ENCODE measurements at regions not wholly inside any gene's neighbourhood (a gene's known extent, or its start where the extent isn't known, plus 50 kb on each side); places are given as distances from the start of the nearest gene placed in this dataset.

GRCh38 chr11:97351939-97352338, 962.1 kb downstream of the JRKL start:
- CTCF ChIA-PET, result interaction anchor here (0.6 kb wide), 1 partner anchor 16 kb away, joined by 3 read pairs; no protein-coding TSS in a partner anchor
- H3K4me3 ChIP-seq, result no peak overlapping the region
- ATAC-seq, result no peak
- H3K9me3 ChIP-seq, result no peaks in the 10 kb centered on the region
- WGBS (ENCODE audit: missing lambda C conversion rate), result 2% methylated on average over 2 of the region's 2 CpGs
- H3K4me1 ChIP-seq, result no peaks in the 10 kb centered on the region
- POLR2A ChIA-PET, result no interaction called here
- H3K27ac ChIP-seq, result no peak overlapping the region
- DNase-seq (ENCODE audit: low read depth in 1 of 2, low spot score in 1 of 2), result no peak
- FAIRE-seq, result no peak
- TF ChIP-seq TP53 (CRISPR knock-in tag; IDR thresholded peaks at IDR 0.05), result no peak
- no peak for TF ChIP-seq MAZ (IDR thresholded peaks at IDR 0.05; ENCODE audit: borderline replicate concordance, low read depth, low read length)
- no peak for TF ChIP-seq CTCF (IDR thresholded peaks at IDR 0.05)
- no peak for TF ChIP-seq BCL3 (IDR thresholded peaks at IDR 0.05)
- TF ChIP-seq CBX8 (IDR thresholded peaks at IDR 0.05), result no peak
- no peak for TF ChIP-seq ZFP36 (IDR thresholded peaks at IDR 0.05; ENCODE audit: borderline replicate concordance, partially characterized antibody)
- TF ChIP-seq HEYL (CRISPR knock-in tag; IDR thresholded peaks at IDR 0.05), result no peak
- no peak for TF ChIP-seq RFX5 (IDR thresholded peaks at IDR 0.05)
- no peak for TF ChIP-seq RNF2 (IDR thresholded peaks at IDR 0.05; ENCODE audit: borderline replicate concordance, low read depth)
- TF ChIP-seq NR3C1 (IDR thresholded peaks at IDR 0.05), result no peak
- TF ChIP-seq HOXB13 (CRISPR knock-in tag; IDR thresholded peaks at IDR 0.05; ENCODE audit: low read depth), result no peak
- TF ChIP-seq FOSL2 (IDR thresholded peaks at IDR 0.05), result no peak
- no peak for TF ChIP-seq FOSL2 (CRISPR knock-in tag; IDR thresholded peaks at IDR 0.05)
- TF ChIP-seq PHF8 (IDR thresholded peaks at IDR 0.05; ENCODE audit: borderline replicate concordance, low read depth), result no peak
- TF ChIP-seq MAX (IDR thresholded peaks at IDR 0.05), result no peak
- no peak overlapping the region for H3K4me2 ChIP-seq

GRCh38 chr11:97354026-97354425, 964.2 kb downstream of the JRKL start:
- H3K4me3 ChIP-seq, result no peak overlapping the region
- 4% methylated on average over 1 of the region's 1 CpG for WGBS (ENCODE audit: missing lambda C conversion rate)
- ATAC-seq (no peak), DNase-seq (ENCODE audit: low read depth in 1 of 2, low spot score in 1 of 2) (no peak), FAIRE-seq (no peak)
- TF ChIP-seq POLR2AphosphoS2 (conservative IDR thresholded peaks at IDR 0.05; ENCODE audit: low read length), result no peak
- no peak for TF ChIP-seq NFE2L2 (conservative IDR thresholded peaks at IDR 0.05; ENCODE audit: low read length)
- no peak for TF ChIP-seq HMGXB4 (CRISPR knock-in tag; IDR thresholded peaks at IDR 0.05; ENCODE audit: borderline replicate concordance)
- no peak for TF ChIP-seq E2F6 (IDR thresholded peaks at IDR 0.05; ENCODE audit: borderline replicate concordance, low read depth)
- no peak for TF ChIP-seq FOXS1 (CRISPR knock-in tag; IDR thresholded peaks at IDR 0.05)
- TF ChIP-seq ZFP36 (IDR thresholded peaks at IDR 0.05; ENCODE audit: borderline replicate concordance, partially characterized antibody), result no peak
- TF ChIP-seq NR3C1 (IDR thresholded peaks at IDR 0.05), result no peak
- TF ChIP-seq CEBPB (IDR thresholded peaks at IDR 0.05), result no peak
- no peak for TF ChIP-seq TP53 (CRISPR knock-in tag; IDR thresholded peaks at IDR 0.05)
- no peak for TF ChIP-seq HEYL (CRISPR knock-in tag; IDR thresholded peaks at IDR 0.05)
- TF ChIP-seq RFX5 (IDR thresholded peaks at IDR 0.05), result no peak
- TF ChIP-seq EP300 (IDR thresholded peaks at IDR 0.05), result no peak
- no peak for TF ChIP-seq HES2 (IDR thresholded peaks at IDR 0.05)
- no peak for TF ChIP-seq SREBF2 (IDR thresholded peaks at IDR 0.05)
- TF ChIP-seq ESRRA (IDR thresholded peaks at IDR 0.05; ENCODE audit: borderline replicate concordance, low read length), result no peak
- no peak for TF ChIP-seq ZC3H11A (IDR thresholded peaks at IDR 0.05)
- no peaks in the 10 kb centered on the region for H3K9me3 ChIP-seq
- no peaks in the 10 kb centered on the region for H3K4me1 ChIP-seq
- ChIA-PET POLR2A (no interaction called here), CTCF (no interaction called here)
- no peak overlapping the region for H3K27ac ChIP-seq
- no peak overlapping the region for H3K4me2 ChIP-seq

All from A549 (cell line).